ENCODE measurements at regions not wholly inside any gene's neighbourhood (a gene's known extent, or its start where the extent isn't known, plus 50 kb on each side); places are given as distances from the start of the nearest gene placed in this dataset.
A peak's percentile ranks its signal among the peaks of the same experiment; 100 is the strongest.

- no peak for DNase-seq (ENCODE audit: low read depth in 1 of 2, low spot score in 1 of 2)
Measured at GRCh38 chr7:7048213-7048612, 134.1 kb upstream of the C1GALT1 start.

- DNase-seq (ENCODE audit: low read depth in 1 of 2, low spot score in 1 of 2), result no peak
Measured at GRCh38 chr7:7051206-7051877, 131.0 kb upstream of the C1GALT1 start.

GRCh38 chr7:7054252-7054830, 128.0 kb upstream of the C1GALT1 start:
- no peak for DNase-seq (ENCODE audit: low read depth in 1 of 2, low spot score in 1 of 2)

GRCh38 chr7:7060828-7061599, 121.3 kb upstream of the C1GALT1 start:
- no peak for DNase-seq (ENCODE audit: low read depth in 1 of 2, low spot score in 1 of 2)

- DNase-seq (ENCODE audit: low read depth in 1 of 2, low spot score in 1 of 2), result no peak
Measured at GRCh38 chr7:7077945-7078344, 104.4 kb upstream of the C1GALT1 start.

- no peak for DNase-seq (ENCODE audit: low read depth in 1 of 2, low spot score in 1 of 2)
Measured at GRCh38 chr7:7080802-7081201, 101.5 kb upstream of the C1GALT1 start.

- no peak for DNase-seq (ENCODE audit: low read depth in 1 of 2, low spot score in 1 of 2)
Measured at GRCh38 chr7:7090460-7090859, 91.9 kb upstream of the C1GALT1 start.

- DNase-seq (ENCODE audit: low read depth in 1 of 2, low spot score in 1 of 2), result no peak
Measured at GRCh38 chr7:7098280-7098818, 84.0 kb upstream of the C1GALT1 start.

- no peak for DNase-seq (ENCODE audit: low read depth in 1 of 2, low spot score in 1 of 2)
Measured at GRCh38 chr7:7099584-7100014, 82.7 kb upstream of the C1GALT1 start.

- DNase-seq (ENCODE audit: low read depth in 1 of 2, low spot score in 1 of 2), result no peak
Measured at GRCh38 chr7:7100432-7100849, 81.9 kb upstream of the C1GALT1 start.

- no peak for DNase-seq (ENCODE audit: low read depth in 1 of 2, low spot score in 1 of 2)
Measured at GRCh38 chr7:7102906-7103305, 79.4 kb upstream of the C1GALT1 start.

- DNase-seq (ENCODE audit: low read depth in 1 of 2, low spot score in 1 of 2), result peak in 1 of 2 donors; percentile 14
Measured at GRCh38 chr7:7103343-7104313, 78.7 kb upstream of the C1GALT1 start.

- DNase-seq (ENCODE audit: low read depth in 1 of 2, low spot score in 1 of 2), result no peak
Measured at GRCh38 chr7:7104314-7104698, 78.0 kb upstream of the C1GALT1 start.

GRCh38 chr7:7104971-7105370, 77.4 kb upstream of the C1GALT1 start:
- DNase-seq (ENCODE audit: low read depth in 1 of 2, low spot score in 1 of 2), result no peak

- DNase-seq (ENCODE audit: low read depth in 1 of 2, low spot score in 1 of 2), result no peak
Measured at GRCh38 chr7:7105800-7106582, 76.4 kb upstream of the C1GALT1 start.

GRCh38 chr7:7108931-7109330, 73.4 kb upstream of the C1GALT1 start:
- no peak for DNase-seq (ENCODE audit: low read depth in 1 of 2, low spot score in 1 of 2)

- no peak for DNase-seq (ENCODE audit: low read depth in 1 of 2, low spot score in 1 of 2)
Measured at GRCh38 chr7:7109934-7110333, 72.4 kb upstream of the C1GALT1 start.

GRCh38 chr7:7110706-7111105, 71.6 kb upstream of the C1GALT1 start:
- no peak for DNase-seq (ENCODE audit: low read depth in 1 of 2, low spot score in 1 of 2)

- no peak for DNase-seq (ENCODE audit: low read depth in 1 of 2, low spot score in 1 of 2)
Measured at GRCh38 chr7:7112868-7113267, 69.5 kb upstream of the C1GALT1 start.
